ENCODE measurements at regions not wholly inside any gene's neighbourhood (a gene's known extent, or its start where the extent isn't known, plus 50 kb on each side); places are given as distances from the start of the nearest gene placed in this dataset.

DNA sequence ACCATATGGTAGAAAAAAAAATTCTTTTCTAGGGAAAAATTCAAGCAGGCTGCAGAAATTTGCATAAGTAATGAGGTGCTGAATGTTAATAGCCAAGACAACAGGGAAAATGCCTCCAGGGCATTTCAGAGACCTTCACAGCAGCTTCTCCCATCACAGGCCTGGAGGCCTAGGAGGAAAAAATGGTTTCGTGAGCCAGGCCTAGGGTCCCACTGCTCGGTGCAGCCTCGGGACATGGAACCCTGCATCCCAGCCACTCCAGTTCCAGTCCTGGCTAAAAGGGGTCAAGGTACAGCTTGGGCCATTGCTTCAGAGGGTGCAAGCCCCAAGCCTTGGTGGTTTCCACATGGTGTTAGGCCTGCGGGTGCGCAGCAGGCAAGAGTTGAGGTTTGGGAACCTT is 436.0 kb upstream of the SMC2 start:
- no peak for TF ChIP-seq ZNF407 (CRISPR knock-in tag; IDR thresholded peaks at IDR 0.05; ENCODE audit: not compliant biosample characterization)
- peak; percentile 53 for TF ChIP-seq ZFP36 (IDR thresholded peaks at IDR 0.05; ENCODE audit: borderline replicate concordance, low read depth, low read length, partially characterized antibody)
- no TSS peak for BruUV-seq (replicated peaks)

More for the DNA sequence above, 436.0 kb upstream of the SMC2 start:
- H4K20me1 ChIP-seq (ENCODE audit: insufficient read depth, low read length): no peaks in the 10 kb centered on the region
- in situ Hi-C loops (cut with HindIII; ENCODE audit: extremely low pct_ligation_motif_present, low pct_unique_long_range_greater_than_20kb): no loop called here
- no peak overlapping the region for H3K4me3 ChIP-seq (replicated peaks in 1 of 3; ENCODE audit: insufficient read depth in 1 of 3, low read depth in 2 of 3, low read length in 3 of 3)
- CTCF ChIA-PET (ENCODE audit: low intra/inter-chr PET ratio, low total read pairs): no interaction called here
- no peaks in the 10 kb centered on the region for H3K27me3 ChIP-seq (ENCODE audit: control insufficient read depth in 1 of 2, insufficient read depth in 2 of 2, low read length in 2 of 2)
- no peak for DNase-seq (ENCODE audit: low spot score)
- intact Hi-C loops (cut with micrococcal nuclease; ENCODE audit: unreplicated experiment): no loop called here
- no peaks in the 10 kb centered on the region for H3K36me3 ChIP-seq (replicated peaks in 1 of 2; ENCODE audit: control insufficient read depth in 1 of 2, insufficient read depth in 2 of 2, low read length in 2 of 2)
- no peak for FAIRE-seq
- H2AFZ ChIP-seq (ENCODE audit: low read length): no peak overlapping the region
- peaks cover 80% of the 10 kb centered on the region for H3K9me3 ChIP-seq (ENCODE audit: low read length)
- no peaks in the 10 kb centered on the region for H3K4me1 ChIP-seq (ENCODE audit: insufficient read depth, low read length)
- H3K4me2 ChIP-seq (ENCODE audit: low read depth, low read length): no peak overlapping the region
- 4% methylated on average over 3 of the region's 5 CpGs for WGBS (ENCODE audit: low lambda C conversion rate)
- no peak overlapping the region for H3K9ac ChIP-seq (ENCODE audit: insufficient read depth, low read depth, low read length)
- H3K27ac ChIP-seq (ENCODE audit: extremely low read length, insufficient read depth, low read length): no peak overlapping the region
- POLR2A ChIA-PET: no interaction called here
- no peak for ATAC-seq
- no peaks in the 10 kb centered on the region for H3K79me2 ChIP-seq (ENCODE audit: insufficient read depth, low read length)
